Skin of body (tissue), 2 donors: ENCODE measurements at regions not wholly inside any gene's neighbourhood (a gene's known extent, or its start where the extent isn't known, plus 50 kb on each side); places are given as distances from the start of the nearest gene placed in this dataset. TPM values are rescaled to one million over a fixed set of nuclear protein-coding genes. Genes with fewer than 3 reads are reported as not detected.
A peak's percentile ranks its signal among the peaks of the same experiment; 100 is the strongest.

Experiments used
- DNase-seq: peaks from one replicate; lab custom pipeline; 2025; lab: John Stamatoyannopoulos, UW
- small RNA-seq: library from RNA; depleted of rRNA; stranded (forward); fragments of <200 nt; gene quantifications from one replicate; pipeline ENCODE3, GENCODE V24; 2014; ENCODE audit warnings: low replicate concordance

- no peak for DNase-seq
Measured at GRCh38 chr2:215514516-215514915, 78.6 kb upstream of the FN1 start.

GRCh38 chr2:215511454-215512346 lies 75.8 kb upstream of the FN1 start:
- DNase-seq: no peak

DNA sequence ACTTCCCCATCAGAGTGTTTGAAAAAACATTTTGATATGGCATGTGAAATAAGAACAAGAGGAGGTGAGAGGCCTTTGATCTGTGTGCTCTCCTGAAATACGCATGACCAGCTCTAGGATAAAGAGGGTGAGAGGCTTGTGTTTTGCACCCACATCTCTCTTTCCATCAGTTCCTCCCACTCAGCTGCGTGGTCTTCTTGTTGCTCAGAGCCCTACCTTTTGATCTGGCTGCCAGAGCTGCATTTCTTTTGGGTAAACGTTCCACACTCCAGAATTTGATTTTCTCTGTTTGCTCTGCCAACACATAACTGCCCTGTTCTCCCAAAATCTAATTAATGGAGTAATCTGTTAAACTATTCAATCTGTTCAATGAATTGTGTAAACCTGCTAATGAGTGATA lies 72.0 kb upstream of the FN1 start:
- no peak for DNase-seq

DNA sequence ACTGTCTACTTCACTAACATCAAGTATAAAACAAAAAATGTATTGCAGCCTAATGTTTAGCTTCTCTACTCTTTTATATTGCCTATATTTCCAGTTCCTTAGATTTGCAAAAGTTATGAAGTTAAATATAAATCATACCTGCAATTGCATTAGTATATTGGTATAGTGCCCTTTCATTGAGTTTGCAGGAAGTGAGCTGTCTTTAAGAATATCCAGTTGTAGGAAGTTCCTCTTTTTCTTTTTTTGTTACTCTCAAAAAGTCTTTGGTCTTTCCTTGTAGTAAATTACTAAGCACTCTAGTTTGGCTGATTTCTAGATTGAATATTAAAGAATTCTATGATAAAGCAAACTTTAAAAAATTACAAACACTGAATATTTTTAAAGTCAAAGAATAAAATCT lies 71.3 kb upstream of the FN1 start:
- no peak for DNase-seq

DNA sequence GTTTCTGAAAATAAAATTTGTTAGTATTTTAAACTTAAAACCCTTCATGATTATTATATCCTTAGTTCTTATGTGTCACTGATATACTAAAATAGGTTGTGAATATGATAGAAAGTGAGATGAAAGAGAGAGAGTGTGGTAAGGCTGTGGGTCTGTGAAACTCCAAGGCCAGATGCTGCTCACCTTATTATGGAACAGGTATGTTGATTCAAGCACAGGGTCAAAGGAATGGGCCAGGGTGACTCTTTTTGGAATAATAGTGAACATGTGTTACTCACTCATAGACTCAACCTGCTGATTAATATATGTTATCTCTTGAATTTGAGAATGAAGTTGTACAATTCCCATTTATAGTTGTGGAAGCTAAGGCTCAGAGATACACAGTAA lies 70.7 kb upstream of the FN1 start:
- DNase-seq: no peak

DNA sequence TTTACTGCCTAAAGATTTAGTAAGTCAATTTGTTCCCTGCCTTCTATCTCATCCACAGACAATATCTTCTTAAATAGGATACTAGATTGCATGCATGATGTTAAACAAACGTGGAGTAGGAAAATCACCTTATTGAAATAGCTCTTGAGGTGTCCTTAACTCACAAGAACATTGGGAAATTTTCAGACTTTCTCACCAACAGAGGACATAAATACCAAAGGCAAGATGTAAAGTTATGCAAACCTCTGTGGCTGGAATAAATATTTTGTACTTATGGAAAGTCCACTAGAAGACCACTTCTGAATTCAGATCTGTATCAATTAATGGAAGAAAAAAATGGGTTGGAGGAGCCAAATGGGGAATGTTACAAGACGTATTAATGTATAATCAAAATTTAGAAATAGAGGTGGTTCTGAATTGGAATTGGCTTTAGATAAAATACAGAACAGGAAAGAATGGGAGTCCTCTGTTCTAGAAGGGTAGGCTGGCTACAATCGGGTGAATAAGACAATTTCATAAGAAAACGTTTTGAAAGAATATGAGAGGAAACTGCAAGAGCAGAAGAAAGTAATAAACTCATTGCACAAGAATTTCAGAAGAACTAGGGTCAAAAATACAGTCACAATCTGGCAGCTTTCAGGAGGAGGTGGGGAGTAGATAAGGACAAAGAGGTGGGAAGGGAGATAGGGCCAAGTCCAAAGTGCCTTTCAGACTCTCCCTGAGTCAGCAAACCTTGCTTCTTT lies 69.3 kb upstream of the FN1 start:
- no peak for DNase-seq

DNA sequence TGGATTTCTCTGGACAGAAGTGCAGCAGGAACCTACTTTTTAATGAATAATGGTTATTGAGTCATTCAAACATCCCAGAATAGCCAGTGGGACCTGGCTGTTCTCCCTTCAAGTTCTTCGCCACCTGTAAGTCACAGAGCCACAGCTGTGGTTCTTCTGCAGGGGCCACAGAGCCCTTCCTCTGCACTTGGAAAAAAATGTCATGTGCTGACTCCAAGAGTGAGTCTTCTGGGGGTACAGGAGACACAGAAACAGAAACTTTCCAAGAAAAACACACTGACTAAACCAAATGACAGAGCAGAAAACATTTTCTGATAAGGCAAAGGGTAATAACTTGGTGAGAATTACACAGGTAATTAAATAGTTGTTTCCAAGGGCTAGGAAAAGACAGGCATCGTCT lies 68.7 kb upstream of the FN1 start:
- no peak for DNase-seq

DNA sequence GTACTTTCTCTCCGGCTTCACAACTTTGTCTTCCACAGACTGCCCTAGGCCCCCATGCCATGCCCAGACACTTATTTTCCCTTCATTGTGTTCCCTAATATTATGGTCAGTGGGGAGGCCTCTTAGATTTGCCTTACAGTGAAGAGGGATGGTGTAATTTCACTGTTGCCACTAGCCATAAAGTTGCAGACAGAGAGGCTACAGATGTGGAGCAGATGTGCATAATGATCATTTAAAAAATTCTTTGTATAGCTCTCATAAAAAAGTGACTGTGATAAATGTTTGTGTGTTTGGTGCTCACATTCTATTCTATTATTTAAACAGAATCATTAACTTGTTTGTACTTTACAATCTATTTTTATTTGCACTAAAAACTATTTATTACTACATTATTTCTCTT lies 67.5 kb upstream of the FN1 start:
- DNase-seq: peak; percentile 86

DNA sequence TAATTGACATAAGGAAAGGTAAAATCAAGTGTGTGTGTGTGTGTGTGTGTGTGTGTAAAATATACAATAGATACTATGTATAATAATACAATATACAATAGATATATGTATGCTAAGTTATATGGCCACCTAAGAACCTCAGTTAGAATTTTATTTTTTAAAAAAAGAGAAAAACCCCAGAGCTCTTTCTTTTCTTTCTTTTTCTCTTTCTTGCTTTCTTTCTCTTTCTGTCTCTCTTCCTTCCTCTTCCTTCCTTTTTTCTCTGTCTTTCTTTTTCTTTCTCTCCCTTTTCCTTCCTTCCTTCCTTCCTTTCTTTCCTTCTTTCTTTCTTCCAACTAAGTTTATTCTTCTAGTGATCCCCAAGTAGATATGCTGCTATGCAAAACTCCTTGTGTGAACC lies 64.6 kb upstream of the FN1 start:
- no peak for DNase-seq

DNA sequence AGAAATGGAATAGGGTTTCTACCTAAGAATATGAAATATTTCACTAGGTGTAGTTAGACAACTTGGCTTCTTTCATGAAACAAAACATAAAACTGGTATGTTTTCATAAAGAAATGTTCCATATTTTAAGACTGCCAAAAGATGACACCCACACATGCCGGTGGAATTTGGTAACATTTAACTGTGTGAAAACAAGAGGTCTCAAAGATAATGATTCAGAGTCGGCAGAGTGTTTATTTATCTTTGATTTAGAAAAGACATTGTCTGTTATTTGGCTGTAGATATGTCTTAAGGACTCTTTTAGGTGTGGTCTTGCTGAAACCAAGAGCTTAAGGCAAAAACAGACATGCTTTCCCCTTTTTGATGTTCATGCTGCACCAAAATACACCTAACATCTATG lies 63.5 kb upstream of the FN1 start:
- no peak for DNase-seq

DNA sequence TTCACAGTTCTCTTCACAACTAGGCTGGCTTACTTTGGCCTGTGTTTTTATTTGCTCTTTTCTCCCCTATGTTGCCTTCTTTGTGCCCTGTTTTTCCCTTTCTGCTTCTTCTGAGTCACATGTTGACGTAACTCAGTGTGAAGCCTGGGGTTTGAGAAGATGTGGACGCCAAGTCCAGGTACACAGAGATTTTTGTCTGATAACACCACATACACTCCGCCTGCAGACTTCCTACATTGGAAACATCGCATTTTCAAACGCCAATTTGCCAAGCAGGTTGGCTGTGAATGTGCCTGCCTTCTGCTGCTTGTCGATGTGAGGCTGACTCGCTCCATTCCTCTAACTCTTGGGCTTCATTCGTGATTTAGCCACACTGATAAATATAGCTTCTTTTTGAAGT lies 62.6 kb upstream of the FN1 start:
- no peak for DNase-seq

DNA sequence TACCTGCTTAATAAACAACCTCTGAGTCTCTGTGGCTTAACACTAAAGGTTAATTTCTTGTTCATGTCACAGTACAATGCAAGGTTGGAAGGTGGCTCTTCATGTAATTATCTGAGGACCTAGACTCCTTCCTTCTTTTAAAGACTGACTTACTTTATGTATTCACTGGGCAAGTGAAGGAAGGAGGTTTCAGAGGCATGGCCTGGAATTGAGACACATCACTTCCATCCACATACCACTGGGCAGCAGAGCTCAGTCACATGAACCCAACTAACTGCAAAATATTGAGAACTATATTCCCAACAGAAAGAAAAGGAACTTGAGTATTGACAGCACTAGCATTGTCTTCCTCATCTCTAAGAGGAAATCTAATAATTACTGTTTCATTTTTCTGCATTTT lies 57.5 kb upstream of the FN1 start:
- DNase-seq: no peak

- DNase-seq: no peak
Measured at GRCh38 chr2:215489288-215489848, 53.5 kb upstream of the FN1 start.

DNA sequence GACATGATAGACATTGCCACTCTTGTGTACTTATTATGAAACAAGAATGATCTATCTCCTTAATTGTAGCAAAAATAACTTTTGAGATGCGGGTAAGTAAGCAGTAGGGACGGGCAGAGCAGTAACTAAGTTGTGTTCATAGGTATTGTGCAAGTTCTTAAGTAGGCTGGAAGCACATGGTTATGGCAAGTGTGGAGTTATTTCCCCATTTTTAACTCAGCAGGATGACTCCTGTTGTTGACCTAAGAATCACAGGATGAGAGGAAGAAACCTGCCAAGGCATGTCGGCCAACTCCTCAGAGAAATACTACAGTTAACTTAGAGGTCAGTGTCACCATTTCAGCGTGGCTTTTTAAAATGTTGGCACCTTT lies 51.1 kb upstream of the FN1 start:
- DNase-seq: no peak

- no peak for DNase-seq
Measured at GRCh38 chr2:215486291-215487001, 50.6 kb upstream of the FN1 start.

Small RNA genes in the stretch of these regions (small RNA-seq; reads per million reads assigned to genes)
- gene AC093850.1: not detected
